ENCODE measurements at regions not wholly inside any gene's neighbourhood (a gene's known extent, or its start where the extent isn't known, plus 50 kb on each side); places are given as distances from the start of the nearest gene placed in this dataset.
"Not testable (repeated sequence)": the region's sequence is repeated elsewhere in the genome, so short reads cannot be mapped to it uniquely, and the experiment has no call there.

DNA sequence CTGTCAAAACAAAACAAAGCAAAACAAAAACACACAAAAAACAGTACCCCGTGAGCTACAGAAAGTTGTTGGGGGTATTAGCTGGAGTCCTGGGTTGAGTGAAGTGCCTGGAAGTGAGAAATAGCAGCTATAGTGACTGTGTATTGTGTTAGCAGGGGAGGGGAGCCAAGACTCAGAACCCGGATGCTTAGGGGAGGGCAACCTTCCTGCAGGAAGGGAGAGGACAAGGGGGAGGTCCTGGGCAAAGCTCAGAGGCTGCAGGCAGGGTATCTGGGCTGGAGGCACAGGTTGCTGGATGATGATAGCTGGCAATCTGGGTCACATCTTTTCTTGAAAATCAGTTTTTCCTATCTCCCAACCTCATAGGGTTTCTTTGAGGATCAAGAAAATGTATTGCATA, 75.8 kb upstream of the PARD3 start:
- TF ChIP-seq, protein P1, sequence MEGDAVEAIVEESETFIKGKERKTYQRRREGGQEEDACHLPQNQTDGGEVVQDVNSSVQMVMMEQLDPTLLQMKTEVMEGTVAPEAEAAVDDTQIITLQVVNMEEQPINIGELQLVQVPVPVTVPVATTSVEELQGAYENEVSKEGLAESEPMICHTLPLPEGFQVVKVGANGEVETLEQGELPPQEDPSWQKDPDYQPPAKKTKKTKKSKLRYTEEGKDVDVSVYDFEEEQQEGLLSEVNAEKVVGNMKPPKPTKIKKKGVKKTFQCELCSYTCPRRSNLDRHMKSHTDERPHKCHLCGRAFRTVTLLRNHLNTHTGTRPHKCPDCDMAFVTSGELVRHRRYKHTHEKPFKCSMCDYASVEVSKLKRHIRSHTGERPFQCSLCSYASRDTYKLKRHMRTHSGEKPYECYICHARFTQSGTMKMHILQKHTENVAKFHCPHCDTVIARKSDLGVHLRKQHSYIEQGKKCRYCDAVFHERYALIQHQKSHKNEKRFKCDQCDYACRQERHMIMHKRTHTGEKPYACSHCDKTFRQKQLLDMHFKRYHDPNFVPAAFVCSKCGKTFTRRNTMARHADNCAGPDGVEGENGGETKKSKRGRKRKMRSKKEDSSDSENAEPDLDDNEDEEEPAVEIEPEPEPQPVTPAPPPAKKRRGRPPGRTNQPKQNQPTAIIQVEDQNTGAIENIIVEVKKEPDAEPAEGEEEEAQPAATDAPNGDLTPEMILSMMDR (conservative IDR thresholded peaks at IDR 0.05): no peak
- no peak overlapping the region for H3K27ac ChIP-seq

DNA sequence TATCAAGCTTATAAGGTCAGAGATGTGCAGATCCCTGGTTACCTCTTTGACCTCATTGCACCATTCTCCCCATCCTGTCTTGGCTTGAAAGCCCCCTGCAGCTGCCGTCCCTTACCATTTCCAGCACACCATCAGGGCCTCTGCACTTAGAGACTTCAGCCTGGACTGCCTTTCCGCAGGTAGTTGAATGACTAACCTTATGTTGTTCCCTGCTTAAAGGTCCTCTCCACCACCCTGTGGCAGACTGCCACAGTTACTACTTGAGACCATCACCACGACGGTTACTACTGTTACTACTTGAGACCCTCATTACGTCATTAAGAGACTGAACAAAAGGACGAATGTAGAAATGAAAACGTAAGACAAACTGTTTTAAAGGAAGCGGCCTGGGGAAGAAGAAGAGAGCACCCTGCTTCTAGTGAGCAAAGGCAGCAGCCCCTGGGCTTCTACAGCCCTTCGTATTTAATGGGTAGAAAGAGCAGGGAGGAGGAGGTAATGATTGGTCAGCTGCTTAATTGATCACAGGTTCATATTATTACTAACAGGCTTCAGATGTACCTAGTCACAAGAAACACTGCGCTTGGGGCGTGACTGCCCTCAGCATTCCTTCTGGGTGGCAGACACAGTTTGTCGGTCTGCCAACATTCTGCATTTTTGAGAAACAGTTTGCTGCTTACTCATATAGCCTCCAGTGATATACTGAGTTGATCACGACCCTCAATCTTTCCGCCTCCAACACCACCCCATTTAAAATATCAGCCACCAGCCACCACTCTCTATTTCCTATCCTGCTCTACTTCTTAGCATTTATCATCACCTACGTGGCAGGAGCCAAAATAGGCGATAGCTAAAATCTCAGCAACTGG, 74.1 kb upstream of the PARD3 start:
- TF ChIP-seq ZFX (IDR thresholded peaks at IDR 0.05): no peak
- TF ChIP-seq, protein P1 (conservative IDR thresholded peaks at IDR 0.05): no peak
- H3K27ac ChIP-seq: no peak overlapping the region

DNA sequence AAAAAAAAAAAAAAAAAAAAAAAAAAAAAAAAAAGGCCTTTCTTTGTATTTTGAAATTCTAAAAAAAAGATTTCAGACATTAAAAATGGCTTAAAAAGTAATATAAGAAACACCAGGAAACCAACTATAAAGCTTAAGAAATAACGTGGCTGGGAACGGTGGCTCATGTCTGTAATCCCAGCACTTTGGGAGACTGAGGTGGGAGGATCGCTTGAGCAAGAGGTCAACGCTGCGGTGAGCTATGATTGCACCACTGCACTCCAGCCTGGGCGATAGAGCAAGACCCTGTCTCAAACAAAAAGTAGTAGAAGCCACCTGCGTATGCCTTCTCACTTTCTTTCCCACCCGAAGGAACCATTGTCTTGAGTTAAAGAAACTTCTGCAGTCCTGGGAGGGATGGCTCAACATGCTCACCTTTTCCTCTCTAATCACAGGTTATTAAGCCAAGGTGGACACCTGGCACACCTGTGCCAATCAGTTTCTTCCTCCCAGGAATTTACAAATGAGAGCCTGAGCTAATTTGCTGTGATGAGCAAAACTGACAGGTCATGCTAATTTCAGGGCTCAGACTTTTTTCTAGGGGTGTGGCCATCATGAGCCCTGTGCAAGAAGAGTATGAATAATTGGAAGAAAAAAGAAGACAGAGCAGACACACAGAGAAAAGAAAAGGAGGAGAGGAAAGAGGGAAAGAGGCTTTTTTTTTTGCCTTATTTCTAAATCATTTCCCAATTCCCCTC, 72.0 kb upstream of the PARD3 start:
- no peak overlapping the region for H3K27ac ChIP-seq
- no peak for TF ChIP-seq ZFX (IDR thresholded peaks at IDR 0.05)

DNA sequence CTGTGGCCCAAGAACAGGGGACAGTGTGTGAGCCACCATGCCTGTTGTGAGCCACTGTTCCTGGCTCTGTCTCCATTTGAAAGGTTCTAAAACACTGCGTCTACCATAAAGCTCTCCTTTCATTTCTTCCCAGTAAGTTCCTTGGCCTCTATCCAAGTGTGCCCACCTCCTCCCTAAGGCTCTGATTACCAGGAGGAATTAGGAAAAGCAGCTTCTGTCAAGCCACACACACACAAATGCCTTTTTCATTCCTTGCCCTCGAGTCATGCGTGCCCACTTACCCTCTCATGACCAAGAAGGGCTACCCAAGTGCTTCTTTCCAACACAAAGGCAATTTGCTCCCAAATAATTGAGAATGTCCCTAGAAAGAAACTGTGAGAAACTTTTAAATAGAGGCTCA, 70.8 kb upstream of the PARD3 start:
- TF ChIP-seq ZFX (IDR thresholded peaks at IDR 0.05): no peak
- TF ChIP-seq, protein P1 (conservative IDR thresholded peaks at IDR 0.05): no peak
- H3K27ac ChIP-seq: no peak overlapping the region

DNA sequence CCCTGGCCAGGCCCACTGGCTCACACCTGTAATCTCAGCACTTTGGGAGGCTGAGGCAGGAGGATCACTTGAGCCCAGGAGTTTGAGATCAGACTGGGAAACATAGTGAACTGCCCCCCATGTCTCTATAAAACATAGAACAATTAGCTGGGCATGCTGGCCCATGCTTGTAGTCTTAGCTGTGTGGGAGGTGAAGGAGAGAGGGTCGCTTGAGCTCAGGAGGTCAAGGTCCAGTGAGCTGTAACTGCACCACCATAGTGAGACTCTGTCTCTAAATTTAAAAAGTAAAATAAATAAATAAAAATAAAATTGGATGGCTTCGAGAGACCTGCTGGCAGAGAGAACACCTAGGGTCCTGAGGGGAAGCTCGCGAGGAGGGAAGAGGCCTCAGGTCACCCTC, 69.9 kb upstream of the PARD3 start:
- TF ChIP-seq, protein P1 (conservative IDR thresholded peaks at IDR 0.05): no peak
- no peak for TF ChIP-seq ZFX (IDR thresholded peaks at IDR 0.05)
- no peak overlapping the region for H3K27ac ChIP-seq

DNA sequence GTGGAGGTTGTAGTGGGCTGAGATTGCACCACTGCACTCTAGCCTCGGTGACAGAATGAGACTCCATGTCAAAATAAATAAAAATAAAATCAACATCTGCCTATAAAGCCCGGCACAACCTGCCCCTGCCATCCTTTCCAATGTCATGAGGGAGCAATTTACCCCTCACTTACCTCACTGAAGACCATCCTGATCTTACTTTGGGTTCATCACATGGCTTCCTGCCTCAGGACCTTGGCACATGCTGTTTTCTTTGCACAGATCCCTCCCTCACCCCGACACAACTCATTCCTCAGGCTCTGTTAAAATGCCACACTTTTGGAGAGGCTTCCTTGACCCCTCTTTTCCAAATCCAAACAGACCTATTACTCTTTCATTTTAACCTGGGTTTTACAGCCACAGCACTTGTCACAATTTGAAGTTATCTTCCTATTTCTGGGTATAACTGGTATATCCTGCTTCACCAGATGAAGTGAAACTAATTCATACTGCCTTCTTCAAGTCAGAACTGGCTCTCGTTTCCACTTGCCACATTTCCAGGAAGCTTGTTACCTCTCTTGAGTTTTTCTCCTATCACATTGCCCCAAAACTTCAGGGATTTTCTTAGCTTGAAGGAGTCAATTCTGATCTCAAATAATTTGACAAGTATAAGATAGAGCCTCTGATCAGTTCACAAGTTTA, 69.3 kb upstream of the PARD3 start:
- TF ChIP-seq ZFX (IDR thresholded peaks at IDR 0.05): no peak
- TF ChIP-seq, protein P1 (conservative IDR thresholded peaks at IDR 0.05): no peak
- H3K27ac ChIP-seq: no peak overlapping the region

DNA sequence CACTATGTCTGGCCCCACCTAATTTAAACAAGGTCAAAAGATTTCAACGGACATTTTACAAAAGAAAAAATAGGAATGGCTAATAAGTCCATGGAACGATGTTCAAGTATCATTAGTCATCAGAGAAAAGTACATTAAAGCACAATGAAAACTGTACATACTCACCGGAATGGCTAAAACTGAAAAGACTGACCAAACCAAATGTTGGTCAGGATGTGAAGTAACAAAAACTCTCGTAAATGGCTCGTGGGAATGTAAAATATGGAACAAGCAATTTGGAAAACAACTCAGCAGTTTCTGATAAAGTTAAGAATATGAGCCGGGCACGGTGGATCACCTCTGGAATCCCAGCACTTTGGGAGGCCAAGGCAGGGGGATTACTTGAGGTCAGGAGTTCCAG, 65.7 kb upstream of the PARD3 start:
- H3K27ac ChIP-seq: no peak overlapping the region
- no peak for TF ChIP-seq ZFX (IDR thresholded peaks at IDR 0.05)
- TF ChIP-seq, protein P1 (conservative IDR thresholded peaks at IDR 0.05): no peak

DNA sequence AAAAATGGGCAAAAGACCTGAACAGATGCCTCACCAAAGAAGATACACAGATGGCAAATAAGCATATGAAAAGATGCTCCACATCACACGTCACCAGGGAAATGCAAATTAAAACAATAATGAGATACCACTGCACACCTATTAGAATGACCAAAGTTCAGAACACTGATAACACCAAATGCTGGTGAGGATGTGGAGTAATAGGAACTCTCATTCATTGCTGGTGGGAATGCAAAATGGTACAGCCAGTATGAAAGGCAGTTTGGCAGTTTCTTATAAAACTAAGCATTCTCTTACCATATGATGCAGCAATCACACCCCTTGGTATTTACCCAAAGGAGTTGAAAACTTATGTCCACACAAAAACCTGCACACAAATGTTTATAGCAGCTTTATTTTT, 63.6 kb upstream of the PARD3 start:
- H3K27ac ChIP-seq: not testable (repeated sequence)

Data from C4-2B (cell line).